ENCODE measurements at regions not wholly inside any gene's neighbourhood (a gene's known extent, or its start where the extent isn't known, plus 50 kb on each side); places are given as distances from the start of the nearest gene placed in this dataset.
A peak's percentile ranks its signal among the peaks of the same experiment; 100 is the strongest.

DNA sequence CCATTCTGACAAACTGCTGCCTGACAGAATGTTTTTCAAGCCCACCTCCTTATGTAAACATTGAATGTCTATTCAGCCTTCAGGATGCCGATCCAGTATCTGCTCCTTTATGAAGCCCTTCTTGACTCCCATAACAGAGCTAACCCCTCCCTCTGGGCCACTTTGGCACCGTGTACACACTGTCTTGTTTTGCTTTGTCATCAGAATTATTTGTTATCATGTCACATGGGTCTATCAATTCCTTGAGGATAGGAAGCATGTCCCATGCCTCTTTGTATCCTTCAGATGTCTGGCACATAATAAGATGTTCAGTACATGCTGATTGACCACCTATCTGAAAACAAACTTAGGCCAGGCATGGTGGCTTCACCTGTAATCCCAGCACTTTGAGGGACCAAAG, 92.3 kb downstream of the PRLHR start:
- no peak overlapping the region for H3K4me3 ChIP-seq
- H3K9me3 ChIP-seq, result no peaks in the 10 kb centered on the region
- intact Hi-C loops (cut with DNase I), result no loop called here
- WGBS, result 56% methylated on average over 2 of the region's 2 CpGs
- TF ChIP-seq POLR2A (IDR thresholded peaks at IDR 0.05), result no peak
- TF ChIP-seq, protein P1, sequence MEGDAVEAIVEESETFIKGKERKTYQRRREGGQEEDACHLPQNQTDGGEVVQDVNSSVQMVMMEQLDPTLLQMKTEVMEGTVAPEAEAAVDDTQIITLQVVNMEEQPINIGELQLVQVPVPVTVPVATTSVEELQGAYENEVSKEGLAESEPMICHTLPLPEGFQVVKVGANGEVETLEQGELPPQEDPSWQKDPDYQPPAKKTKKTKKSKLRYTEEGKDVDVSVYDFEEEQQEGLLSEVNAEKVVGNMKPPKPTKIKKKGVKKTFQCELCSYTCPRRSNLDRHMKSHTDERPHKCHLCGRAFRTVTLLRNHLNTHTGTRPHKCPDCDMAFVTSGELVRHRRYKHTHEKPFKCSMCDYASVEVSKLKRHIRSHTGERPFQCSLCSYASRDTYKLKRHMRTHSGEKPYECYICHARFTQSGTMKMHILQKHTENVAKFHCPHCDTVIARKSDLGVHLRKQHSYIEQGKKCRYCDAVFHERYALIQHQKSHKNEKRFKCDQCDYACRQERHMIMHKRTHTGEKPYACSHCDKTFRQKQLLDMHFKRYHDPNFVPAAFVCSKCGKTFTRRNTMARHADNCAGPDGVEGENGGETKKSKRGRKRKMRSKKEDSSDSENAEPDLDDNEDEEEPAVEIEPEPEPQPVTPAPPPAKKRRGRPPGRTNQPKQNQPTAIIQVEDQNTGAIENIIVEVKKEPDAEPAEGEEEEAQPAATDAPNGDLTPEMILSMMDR (IDR thresholded peaks at IDR 0.05), result no peak
- no peak for TF ChIP-seq POLR2AphosphoS5 (IDR thresholded peaks at IDR 0.05)
- H3K27me3 ChIP-seq (replicated peaks; ENCODE audit: insufficient read depth), result no peaks in the 10 kb centered on the region
- no peaks in the 10 kb centered on the region for H3K36me3 ChIP-seq
- no peak for DNase-seq (ENCODE audit: low spot score)
- H3K27ac ChIP-seq, result no peak overlapping the region
- H3K4me1 ChIP-seq (replicated peaks), result no peaks in the 10 kb centered on the region

DNA sequence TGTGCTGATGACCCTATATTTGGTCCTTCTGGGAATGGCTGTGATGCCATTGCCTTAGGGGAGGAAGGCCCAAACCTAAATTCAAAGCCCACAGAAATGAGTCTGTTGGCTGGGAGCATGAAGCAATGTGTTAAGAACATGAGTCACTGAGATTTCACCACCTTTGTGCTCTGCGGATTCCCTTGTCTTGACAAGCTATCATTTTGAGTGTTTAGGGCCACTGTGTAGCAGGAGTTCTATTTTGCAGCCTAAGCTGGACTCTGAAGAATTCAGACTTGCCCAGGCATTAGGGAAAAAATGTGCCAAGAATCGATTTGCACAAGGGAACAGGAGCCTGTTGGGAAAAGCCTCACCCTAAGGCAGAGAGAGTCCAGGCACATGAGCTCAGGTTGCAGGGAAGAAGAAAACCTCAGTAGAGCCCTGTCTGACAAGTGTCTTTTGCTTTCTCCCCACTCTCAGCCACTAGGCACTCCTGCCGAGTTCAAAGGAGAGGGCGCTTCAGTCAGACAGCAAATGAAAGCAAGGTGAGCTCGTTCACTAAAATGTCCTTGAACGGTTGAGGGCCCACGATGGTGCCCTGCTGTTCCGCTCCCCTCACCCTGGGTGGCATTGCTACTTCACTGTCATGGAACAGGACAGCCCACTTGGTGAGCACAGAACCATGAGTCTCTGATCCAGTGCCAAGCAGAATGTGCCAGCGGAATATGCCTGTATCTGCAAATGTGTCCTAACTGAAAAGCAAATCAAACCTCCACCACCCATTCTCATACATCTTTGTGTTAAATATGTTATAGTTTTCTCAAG, 93.6 kb downstream of the PRLHR start:
- TF ChIP-seq POLR2AphosphoS5 (IDR thresholded peaks at IDR 0.05) (peak; percentile 28), POLR2A (IDR thresholded peaks at IDR 0.05) (no peak)
- TF ChIP-seq, protein P1 (IDR thresholded peaks at IDR 0.05), result no peak
- intact Hi-C loops (cut with DNase I), result no loop called here
- Histone ChIP-seq H3K9me3 (no peaks in the 10 kb centered on the region), H3K27ac (no peak overlapping the region), H3K27me3 (replicated peaks; ENCODE audit: insufficient read depth) (no peaks in the 10 kb centered on the region), H3K4me1 (replicated peaks) (no peaks in the 10 kb centered on the region), H3K4me3 (no peak overlapping the region), H3K36me3 (no peaks in the 10 kb centered on the region)
- WGBS, result 44% methylated on average over 9 of the region's 9 CpGs
- peak; percentile 21 for DNase-seq (ENCODE audit: low spot score)

- WGBS, result 91% methylated on average over 6 of the region's 6 CpGs
- no peak for TF ChIP-seq POLR2AphosphoS5 (IDR thresholded peaks at IDR 0.05)
- TF ChIP-seq, protein P1 (IDR thresholded peaks at IDR 0.05), result no peak
- no peak for TF ChIP-seq POLR2A (IDR thresholded peaks at IDR 0.05)
- H3K9me3 ChIP-seq, result no peaks in the 10 kb centered on the region
- intact Hi-C loops (cut with DNase I), result no loop called here
- H3K27me3 ChIP-seq (replicated peaks; ENCODE audit: insufficient read depth), result no peaks in the 10 kb centered on the region
- H3K36me3 ChIP-seq, result no peaks in the 10 kb centered on the region
- no peaks in the 10 kb centered on the region for H3K4me1 ChIP-seq (replicated peaks)
- H3K27ac ChIP-seq, result no peak overlapping the region
- no peak for DNase-seq (ENCODE audit: low spot score)
- H3K4me3 ChIP-seq, result no peak overlapping the region
These were observed 94.3 kb downstream of the PRLHR start for GRCh38 chr10:118501171-118501570.

DNA sequence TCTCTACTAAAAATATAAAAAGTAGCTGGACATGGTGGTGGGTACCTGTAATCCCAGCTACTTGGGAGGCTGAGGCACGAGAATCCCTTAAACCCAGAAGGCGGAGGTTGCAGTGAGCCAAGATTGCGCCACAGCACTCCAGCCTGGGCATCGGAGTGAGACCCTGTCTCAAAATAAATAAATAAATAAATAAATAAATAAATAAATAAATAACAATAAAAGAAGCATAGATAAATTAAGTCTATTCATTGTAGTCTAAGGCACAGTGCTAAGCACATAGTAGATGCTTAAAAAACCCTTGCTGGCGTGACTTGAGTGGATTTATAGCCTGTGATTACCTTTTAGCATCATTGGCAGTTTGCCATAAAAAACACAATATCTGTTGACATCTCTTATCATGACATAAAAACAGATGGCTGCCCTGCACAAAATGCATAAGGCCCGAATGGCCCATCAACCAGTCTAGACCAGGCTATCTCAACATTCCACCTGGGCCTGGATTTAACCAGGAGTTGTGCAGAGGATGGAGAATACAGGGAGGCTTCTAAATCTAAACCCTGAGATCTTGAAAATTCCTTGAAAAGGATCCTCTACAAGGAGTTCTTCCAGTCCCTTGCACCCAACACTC, 94.9 kb downstream of the PRLHR start:
- H3K27me3 ChIP-seq (replicated peaks; ENCODE audit: insufficient read depth), result no peaks in the 10 kb centered on the region
- H3K27ac ChIP-seq, result no peak overlapping the region
- TF ChIP-seq POLR2A (IDR thresholded peaks at IDR 0.05) (no peak), POLR2AphosphoS5 (IDR thresholded peaks at IDR 0.05) (no peak)
- TF ChIP-seq, protein P1 (IDR thresholded peaks at IDR 0.05), result no peak
- intact Hi-C loops (cut with DNase I), result no loop called here
- H3K4me3 ChIP-seq, result no peak overlapping the region
- no peaks in the 10 kb centered on the region for H3K9me3 ChIP-seq
- no peak for DNase-seq (ENCODE audit: low spot score)
- 84% methylated on average over 6 of the region's 6 CpGs for WGBS
- H3K36me3 ChIP-seq, result no peaks in the 10 kb centered on the region
- no peaks in the 10 kb centered on the region for H3K4me1 ChIP-seq (replicated peaks)

- H3K4me1 ChIP-seq (replicated peaks), result no peaks in the 10 kb centered on the region
- no peak overlapping the region for H3K4me3 ChIP-seq
- no peak for DNase-seq (ENCODE audit: low spot score)
- H3K9me3 ChIP-seq, result no peaks in the 10 kb centered on the region
- intact Hi-C loops (cut with DNase I), result no loop called here
- H3K36me3 ChIP-seq, result no peaks in the 10 kb centered on the region
- no peaks in the 10 kb centered on the region for H3K27me3 ChIP-seq (replicated peaks; ENCODE audit: insufficient read depth)
- 65% methylated on average over 3 of the region's 3 CpGs for WGBS
- TF ChIP-seq, protein P1 (IDR thresholded peaks at IDR 0.05), result no peak
- TF ChIP-seq POLR2A (IDR thresholded peaks at IDR 0.05) (no peak), POLR2AphosphoS5 (IDR thresholded peaks at IDR 0.05) (no peak)
- H3K27ac ChIP-seq, result no peak overlapping the region
These were observed 96.3 kb downstream of the PRLHR start for GRCh38 chr10:118499186-118499585.

Measured in prostate gland (tissue), 2 donors.